HEK293 (cell line): ENCODE measurements at regions not wholly inside any gene's neighbourhood (a gene's known extent, or its start where the extent isn't known, plus 50 kb on each side); places are given as distances from the start of the nearest gene placed in this dataset.

Experiments used
- CTCF ChIA-PET: fragments of 350-600 bp; formaldehyde crosslinking; extraction: SDS; loops from one replicate; lab custom pipeline; 2021; ENCODE audit warnings: antibody characterized with exemption; lab: Yijun Ruan, JAX
- POLR2A ChIA-PET: fragments of 300-600 bp; formaldehyde crosslinking; extraction: SDS; loops from one replicate; lab custom pipeline; 2020; ENCODE audit warnings: antibody characterized with exemption, inconsistent platforms; lab: Yijun Ruan, JAX
- H3K27ac ChIP-seq: fragments of 200-500 bp; sonication (Bioruptor generic); 2 replicates; pipeline ENCODE4 v1.5.1; 2014; ENCODE audit warnings: low read depth, low read length, control low read depth, inconsistent platforms; ENCODE audit errors: extremely low read depth
- H3K36me3 ChIP-seq, 2 experiments: fragments of 200-500 bp in 1 of 2; sonication (Bioruptor generic) in 1 of 2; 1 replicate in 1 of 2; 2 replicates in 1 of 2; pipeline ENCODE4 v1.5.1; 2014 to 2017; ENCODE audit warnings: inconsistent platforms in 2 of 2, low read length in 2 of 2; ENCODE audit not compliant: control insufficient read depth in 2 of 2, insufficient read depth in 1 of 2
- H3K4me1 ChIP-seq: fragments of 200-500 bp; sonication (Bioruptor generic); 2 replicates; pipeline ENCODE4 v1.5.1; 2014; ENCODE audit warnings: mild to moderate bottlenecking, low read length, inconsistent platforms; ENCODE audit not compliant: control insufficient read depth, insufficient read depth
- H3K4me3 ChIP-seq: 2 replicates; pipeline ENCODE4 v1.5.1; 2011; ENCODE audit warnings: low read depth, mild to moderate bottlenecking, control low read depth, low read length, moderate library complexity
- H3K9me3 ChIP-seq: fragments of 200-500 bp; sonication (Bioruptor generic); 2 replicates; pipeline ENCODE4 v1.5.1; 2014; ENCODE audit warnings: low read depth, low read length, inconsistent platforms; ENCODE audit not compliant: control insufficient read depth, insufficient read depth
- ATF2 ChIP-seq: fragments of 450-650 bp; formaldehyde crosslinking; IDR thresholded peaks from 2 replicates; pipeline ENCODE4 v1.5.1; 2016; ENCODE audit warnings: missing biosample characterization, missing genetic modification characterization, low read depth
- BCL11B ChIP-seq: fragments of 450-650 bp; formaldehyde crosslinking; IDR thresholded peaks from 2 replicates; pipeline ENCODE4 v1.5.1; 2016; ENCODE audit warnings: low read depth, missing biosample characterization, missing genetic modification characterization
- EGR2 ChIP-seq: fragments of 450-650 bp; formaldehyde crosslinking; IDR thresholded peaks from 2 replicates; pipeline ENCODE4 v1.5.1; 2016; ENCODE audit warnings: low read depth, missing biosample characterization, missing genetic modification characterization
- FEZF1 ChIP-seq: fragments of 450-650 bp; formaldehyde crosslinking; IDR thresholded peaks from 2 replicates; pipeline ENCODE4 v1.5.1; 2016; ENCODE audit warnings: missing biosample characterization, missing genetic modification characterization
- HIC1 ChIP-seq: fragments of 450-650 bp; formaldehyde crosslinking; IDR thresholded peaks from 2 replicates; pipeline ENCODE4 v1.5.1; 2016; ENCODE audit warnings: missing biosample characterization, missing genetic modification characterization
- INSM2 ChIP-seq: fragments of 450-650 bp; formaldehyde crosslinking; IDR thresholded peaks from 2 replicates; pipeline ENCODE4 v1.5.1; 2016; ENCODE audit warnings: missing biosample characterization, missing genetic modification characterization
- KLF10 ChIP-seq: fragments of 450-650 bp; IDR thresholded peaks from 2 replicates; pipeline ENCODE4 v1.5.1; 2018; ENCODE audit warnings: missing biosample characterization, mild to moderate bottlenecking, missing genetic modification characterization
- KLF16 ChIP-seq: fragments of 450-650 bp; formaldehyde crosslinking; IDR thresholded peaks from 2 replicates; pipeline ENCODE4 v1.5.1; 2017; ENCODE audit warnings: missing biosample characterization, missing genetic modification characterization
- SCRT1 ChIP-seq: fragments of 450-650 bp; formaldehyde crosslinking; IDR thresholded peaks from 2 replicates; pipeline ENCODE4 v1.5.1; 2016; ENCODE audit warnings: missing biosample characterization, missing genetic modification characterization, borderline replicate concordance
- SETDB1 ChIP-seq: IDR thresholded peaks from one replicate; pipeline ENCODE4 v1.6.1; 2017; ENCODE audit warnings: mild to moderate bottlenecking, low read length, moderate library complexity, mixed read lengths; ENCODE audit not compliant: insufficient read length
- SP2 ChIP-seq: fragments of 450-650 bp; formaldehyde crosslinking; IDR thresholded peaks from 2 replicates; pipeline ENCODE4 v1.5.1; 2016; ENCODE audit warnings: missing biosample characterization, missing genetic modification characterization
- YY1 ChIP-seq: fragments of 450-650 bp; formaldehyde crosslinking; IDR thresholded peaks from 2 replicates; pipeline ENCODE4 v1.5.1; 2018; ENCODE audit warnings: missing biosample characterization, missing genetic modification characterization
- ZFHX2 ChIP-seq: fragments of 450-650 bp; formaldehyde crosslinking; conservative IDR thresholded peaks from 2 replicates; pipeline ENCODE4 v1.5.1; 2016; ENCODE audit warnings: missing biosample characterization, missing genetic modification characterization
- ZNF112 ChIP-seq: fragments of 450-650 bp; formaldehyde crosslinking; IDR thresholded peaks from 2 replicates; pipeline ENCODE4 v1.5.0; 2017; ENCODE audit warnings: missing biosample characterization, missing genetic modification characterization
- ZNF155 ChIP-seq: fragments of 450-650 bp; formaldehyde crosslinking; IDR thresholded peaks from 2 replicates; pipeline ENCODE4 v1.5.1; 2016; ENCODE audit warnings: missing biosample characterization, missing genetic modification characterization
- ZNF184 ChIP-seq: fragments of 450-650 bp; IDR thresholded peaks from 2 replicates; pipeline ENCODE4 v1.5.1; 2018; ENCODE audit warnings: missing biosample characterization, mild to moderate bottlenecking, missing genetic modification characterization
- ZNF23 ChIP-seq: fragments of 450-650 bp; formaldehyde crosslinking; IDR thresholded peaks from 2 replicates; pipeline ENCODE4 v1.5.1; 2016; ENCODE audit warnings: missing biosample characterization, missing genetic modification characterization, borderline replicate concordance
- ZNF239 ChIP-seq: fragments of 450-650 bp; formaldehyde crosslinking; IDR thresholded peaks from 2 replicates; pipeline ENCODE4 v1.5.1; 2016; ENCODE audit warnings: missing biosample characterization, missing genetic modification characterization
- ZNF280D ChIP-seq: fragments of 450-650 bp; formaldehyde crosslinking; IDR thresholded peaks from 2 replicates; pipeline ENCODE4 v1.5.1; 2016; ENCODE audit warnings: missing biosample characterization, missing genetic modification characterization
- ZNF423 ChIP-seq: fragments of 450-650 bp; formaldehyde crosslinking; IDR thresholded peaks from 2 replicates; pipeline ENCODE4 v1.5.1; 2016; ENCODE audit warnings: missing biosample characterization, missing genetic modification characterization
- ZNF596 ChIP-seq: fragments of 450-650 bp; IDR thresholded peaks from 2 replicates; pipeline ENCODE4 v1.5.0; 2018; ENCODE audit warnings: missing biosample characterization, mild to moderate bottlenecking, missing genetic modification characterization, moderate library complexity
- ZNF843 ChIP-seq: fragments of 450-650 bp; formaldehyde crosslinking; IDR thresholded peaks from 2 replicates; pipeline ENCODE4 v1.5.1; 2016; ENCODE audit warnings: missing biosample characterization, missing genetic modification characterization
- ZXDB ChIP-seq: fragments of 450-650 bp; formaldehyde crosslinking; IDR thresholded peaks from 2 replicates; pipeline ENCODE4 v1.5.1; 2016; ENCODE audit warnings: missing biosample characterization, missing genetic modification characterization

GRCh38 chr1:194341587-194341986 lies 1155.2 kb upstream of the B3GALT2 start:
- Histone ChIP-seq H3K36me3 (no peaks in the 10 kb centered on the region), H3K4me3 (no peak overlapping the region), H3K27ac (no peak overlapping the region), H3K4me1 (no peaks in the 10 kb centered on the region), H3K9me3 (no peaks in the 10 kb centered on the region)
- POLR2A ChIA-PET, result no interaction called here
- TF ChIP-seq BCL11B (tag by site-specific recombination) (no peak), HIC1 (tag by site-specific recombination) (no peak), ZNF184 (tag by site-specific recombination) (no peak), SP2 (no peak), ZFHX2 (tag by site-specific recombination) (no peak), EGR2 (no peak), KLF10 (tag by site-specific recombination) (no peak), ZNF23 (tag by site-specific recombination) (no peak)
- CTCF ChIA-PET, result no interaction called here

- CTCF ChIA-PET, result no interaction called here
- TF ChIP-seq ZXDB (tag by site-specific recombination) (no peak), ATF2 (no peak), ZNF843 (tag by site-specific recombination) (no peak), ZNF155 (tag by site-specific recombination) (no peak), SCRT1 (tag by site-specific recombination) (no peak), ZNF239 (no peak)
- TF ChIP-seq, all 188 proteins: peak for 0
- no peaks in the 10 kb centered on the region for H3K4me1 ChIP-seq
- no peaks in the 10 kb centered on the region for H3K9me3 ChIP-seq
- POLR2A ChIA-PET, result no interaction called here
- H3K4me3 ChIP-seq, result no peak overlapping the region
- no peaks in the 10 kb centered on the region for H3K36me3 ChIP-seq
- no peak overlapping the region for H3K27ac ChIP-seq
Observed at GRCh38 chr1:194339471-194339870, 1153.1 kb upstream of the B3GALT2 start.

- ChIA-PET CTCF (no interaction called here), POLR2A (no interaction called here)
- H3K4me1 ChIP-seq, result no peaks in the 10 kb centered on the region
- TF ChIP-seq ZNF280D (tag by site-specific recombination) (no peak), ZNF596 (no peak), YY1 (tag by site-specific recombination) (no peak), KLF16 (tag by site-specific recombination) (no peak), INSM2 (tag by site-specific recombination) (no peak), FEZF1 (tag by site-specific recombination) (no peak), ZNF112 (no peak), ZNF423 (no peak), SETDB1 (no peak)
Observed at GRCh38 chr1:194338241-194338948, 1152.0 kb upstream of the B3GALT2 start.

More at GRCh38 chr1:194338241-194338948, 1152.0 kb upstream of the B3GALT2 start:
- H3K27ac ChIP-seq, result no peak overlapping the region
- H3K36me3 ChIP-seq, result no peaks in the 10 kb centered on the region
- H3K4me3 ChIP-seq, result no peak overlapping the region
- H3K9me3 ChIP-seq, result no peaks in the 10 kb centered on the region
